ENCODE measurements at regions not wholly inside any gene's neighbourhood (a gene's known extent, or its start where the extent isn't known, plus 50 kb on each side); places are given as distances from the start of the nearest gene placed in this dataset.

- Histone ChIP-seq H3K4me2 (ENCODE audit: low read length) (no peak overlapping the region), H3K79me2 (ENCODE audit: low read length) (no peaks in the 10 kb centered on the region), H3K4me3 (ENCODE audit: low read length) (no peak overlapping the region), H3K9ac (ENCODE audit: low read length) (no peak overlapping the region), H4K20me1 (ENCODE audit: insufficient read depth, low read length) (no peaks in the 10 kb centered on the region), H3K27ac (ENCODE audit: low read length) (no peak overlapping the region), H2AFZ (ENCODE audit: low read depth, low read length) (no peak overlapping the region), H3K27me3 (ENCODE audit: low read depth, low read length) (no peaks in the 10 kb centered on the region), H3K4me1 (ENCODE audit: low read length) (peaks cover 17% of the 10 kb centered on the region), H3K9me3 (ENCODE audit: insufficient read depth, low read length) (no peaks in the 10 kb centered on the region), H3K36me3 (replicated peaks; ENCODE audit: low read depth, low read length) (no peaks in the 10 kb centered on the region)
- no peak for TF ChIP-seq CTCF (IDR thresholded peaks at IDR 0.05; ENCODE audit: low read depth, low read length)
Measured at GRCh38 chr5:53250201-53250550, 140.6 kb upstream of the MOCS2 start.

GRCh38 chr5:53253421-53253871 is 143.9 kb upstream of the MOCS2 start:
- no peak overlapping the region for H3K9ac ChIP-seq (ENCODE audit: low read length)
- no peak for TF ChIP-seq EZH2phosphoT487 (IDR thresholded peaks at IDR 0.05; ENCODE audit: low read depth)
- no peak for TF ChIP-seq CTCF (IDR thresholded peaks at IDR 0.05; ENCODE audit: low read depth, low read length)
- H2AFZ ChIP-seq (ENCODE audit: low read depth, low read length) = no peak overlapping the region
- H3K4me1 ChIP-seq (ENCODE audit: low read length) = peaks cover 6% of the 10 kb centered on the region; the same call in 1 of the 2 replicates
- H3K27me3 ChIP-seq (ENCODE audit: low read depth, low read length) = no peaks in the 10 kb centered on the region
- H4K20me1 ChIP-seq (ENCODE audit: insufficient read depth, low read length) = no peaks in the 10 kb centered on the region
- no peak overlapping the region for H3K4me2 ChIP-seq (ENCODE audit: low read length)
- H3K36me3 ChIP-seq (replicated peaks; ENCODE audit: low read depth, low read length) = no peaks in the 10 kb centered on the region
- no peak overlapping the region for H3K4me3 ChIP-seq (ENCODE audit: low read length)
- no peak overlapping the region for H3K27ac ChIP-seq (ENCODE audit: low read length)
- H3K79me2 ChIP-seq (ENCODE audit: low read length) = no peaks in the 10 kb centered on the region
- H3K9me3 ChIP-seq (ENCODE audit: insufficient read depth, low read length) = no peaks in the 10 kb centered on the region

- Histone ChIP-seq H3K4me3 (ENCODE audit: low read length) (no peak overlapping the region), H3K9me3 (ENCODE audit: insufficient read depth, low read length) (no peaks in the 10 kb centered on the region), H2AFZ (ENCODE audit: low read depth, low read length) (no peak overlapping the region), H3K79me2 (ENCODE audit: low read length) (no peaks in the 10 kb centered on the region), H3K27me3 (ENCODE audit: low read depth, low read length) (no peaks in the 10 kb centered on the region), H4K20me1 (ENCODE audit: insufficient read depth, low read length) (no peaks in the 10 kb centered on the region), H3K4me2 (ENCODE audit: low read length) (no peak overlapping the region), H3K36me3 (replicated peaks; ENCODE audit: low read depth, low read length) (no peaks in the 10 kb centered on the region), H3K4me1 (ENCODE audit: low read length) (no peaks in the 10 kb centered on the region), H3K27ac (ENCODE audit: low read length) (no peak overlapping the region), H3K9ac (ENCODE audit: low read length) (no peak overlapping the region)
- no peak for TF ChIP-seq EZH2phosphoT487 (IDR thresholded peaks at IDR 0.05; ENCODE audit: low read depth)
- TF ChIP-seq CTCF (IDR thresholded peaks at IDR 0.05; ENCODE audit: low read depth, low read length) = no peak
Measured at GRCh38 chr5:53256746-53257145, 147.2 kb upstream of the MOCS2 start.

- Histone ChIP-seq H3K9me3 (ENCODE audit: insufficient read depth, low read length) (no peaks in the 10 kb centered on the region), H3K4me1 (ENCODE audit: low read length) (no peaks in the 10 kb centered on the region), H3K4me3 (ENCODE audit: low read length) (no peak overlapping the region), H3K27ac (ENCODE audit: low read length) (no peak overlapping the region), H3K79me2 (ENCODE audit: low read length) (no peaks in the 10 kb centered on the region), H3K9ac (ENCODE audit: low read length) (no peak overlapping the region), H3K4me2 (ENCODE audit: low read length) (no peak overlapping the region), H4K20me1 (ENCODE audit: insufficient read depth, low read length) (no peaks in the 10 kb centered on the region), H3K36me3 (replicated peaks; ENCODE audit: low read depth, low read length) (no peaks in the 10 kb centered on the region), H2AFZ (ENCODE audit: low read depth, low read length) (no peak overlapping the region), H3K27me3 (ENCODE audit: low read depth, low read length) (no peaks in the 10 kb centered on the region)
- no peak for TF ChIP-seq CTCF (IDR thresholded peaks at IDR 0.05; ENCODE audit: low read depth, low read length)
- no peak for TF ChIP-seq EZH2phosphoT487 (IDR thresholded peaks at IDR 0.05; ENCODE audit: low read depth)
Measured at GRCh38 chr5:53257806-53258373, 148.3 kb upstream of the MOCS2 start.
